SU-DHL-6 (cell line): ENCODE measurements at regions not wholly inside any gene's neighbourhood (a gene's known extent, or its start where the extent isn't known, plus 50 kb on each side); places are given as distances from the start of the nearest gene placed in this dataset.

Experiments used
- EZH2phosphoT487 ChIP-seq: fragments of 200-600 bp; sonication (generic), shearing (Covaris generic); conservative IDR thresholded peaks from 2 replicates; pipeline ENCODE4 v1.6.1; 2018; ENCODE audit warnings: mild to moderate bottlenecking, antibody characterized with exemption, low read length, moderate library complexity, mixed read lengths
- TF ChIP-seq, protein P1 (sequence below): fragments of 200-600 bp; sonication (generic); IDR thresholded peaks from one replicate; pipeline ENCODE4 v1.5.1; 2017; ENCODE audit warnings: antibody characterized with exemption, mild to moderate bottlenecking, low read length, moderate library complexity; ENCODE audit not compliant: insufficient read depth, poor library complexity, severe bottlenecking

DNA sequence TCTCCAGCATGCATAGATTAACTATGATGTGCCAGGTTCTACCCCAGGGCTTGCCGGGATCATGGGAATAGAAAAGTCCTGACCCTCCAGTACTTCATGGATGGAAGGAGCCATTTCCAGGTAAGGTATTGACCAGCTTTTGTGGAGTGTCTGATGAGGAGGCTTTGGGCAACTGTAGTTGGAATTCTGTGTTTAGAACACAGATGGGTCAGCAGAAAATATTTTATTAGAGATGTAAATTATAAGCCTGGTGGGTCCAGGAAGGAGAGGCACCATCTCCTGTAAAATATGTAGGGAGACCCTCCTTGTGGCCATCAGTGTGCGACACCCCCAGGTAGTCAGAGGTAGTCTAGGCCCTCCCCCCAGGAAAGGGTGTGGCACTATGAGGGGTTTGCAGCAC lies 156.2 kb downstream of the IRX1 start:
- TF ChIP-seq, protein P1, sequence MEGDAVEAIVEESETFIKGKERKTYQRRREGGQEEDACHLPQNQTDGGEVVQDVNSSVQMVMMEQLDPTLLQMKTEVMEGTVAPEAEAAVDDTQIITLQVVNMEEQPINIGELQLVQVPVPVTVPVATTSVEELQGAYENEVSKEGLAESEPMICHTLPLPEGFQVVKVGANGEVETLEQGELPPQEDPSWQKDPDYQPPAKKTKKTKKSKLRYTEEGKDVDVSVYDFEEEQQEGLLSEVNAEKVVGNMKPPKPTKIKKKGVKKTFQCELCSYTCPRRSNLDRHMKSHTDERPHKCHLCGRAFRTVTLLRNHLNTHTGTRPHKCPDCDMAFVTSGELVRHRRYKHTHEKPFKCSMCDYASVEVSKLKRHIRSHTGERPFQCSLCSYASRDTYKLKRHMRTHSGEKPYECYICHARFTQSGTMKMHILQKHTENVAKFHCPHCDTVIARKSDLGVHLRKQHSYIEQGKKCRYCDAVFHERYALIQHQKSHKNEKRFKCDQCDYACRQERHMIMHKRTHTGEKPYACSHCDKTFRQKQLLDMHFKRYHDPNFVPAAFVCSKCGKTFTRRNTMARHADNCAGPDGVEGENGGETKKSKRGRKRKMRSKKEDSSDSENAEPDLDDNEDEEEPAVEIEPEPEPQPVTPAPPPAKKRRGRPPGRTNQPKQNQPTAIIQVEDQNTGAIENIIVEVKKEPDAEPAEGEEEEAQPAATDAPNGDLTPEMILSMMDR: no peak
- no peak for TF ChIP-seq EZH2phosphoT487
